CD4-positive, alpha-beta T cell treated with Interleukin-17A for 4 hours (primary cell): ENCODE measurements at regions not wholly inside any gene's neighbourhood (a gene's known extent, or its start where the extent isn't known, plus 50 kb on each side); places are given as distances from the start of the nearest gene placed in this dataset.
"Not testable (repeated sequence)": the region's sequence is repeated elsewhere in the genome, so short reads cannot be mapped to it uniquely, and the experiment has no call there.

Source experiments
- DNase-seq: peaks from one replicate; pipeline ENCODE4 v3.0.0-alpha.2; 2020; ENCODE audit warnings: mixed read lengths

DNA sequence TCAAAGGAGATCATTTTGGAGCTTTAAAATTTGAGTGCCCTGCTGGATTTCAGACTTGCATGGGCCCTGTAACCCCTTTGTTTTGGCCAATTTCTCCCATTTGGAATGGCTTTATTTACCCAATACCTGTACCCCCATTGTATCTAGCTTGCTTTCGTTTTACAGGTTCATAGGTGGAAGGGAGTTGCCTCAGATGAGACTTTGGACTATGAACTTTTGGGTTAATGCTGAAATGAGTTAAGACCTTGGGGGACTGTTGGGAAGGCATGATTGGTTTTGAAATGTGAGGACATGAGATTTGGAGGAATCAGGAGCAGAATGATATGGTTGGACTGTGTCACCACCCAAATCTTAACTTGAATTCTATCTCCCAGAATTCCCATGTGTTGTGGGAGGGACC is 250.6 kb downstream of the MFSD1 start:
- DNase-seq = not testable (repeated sequence)

DNA sequence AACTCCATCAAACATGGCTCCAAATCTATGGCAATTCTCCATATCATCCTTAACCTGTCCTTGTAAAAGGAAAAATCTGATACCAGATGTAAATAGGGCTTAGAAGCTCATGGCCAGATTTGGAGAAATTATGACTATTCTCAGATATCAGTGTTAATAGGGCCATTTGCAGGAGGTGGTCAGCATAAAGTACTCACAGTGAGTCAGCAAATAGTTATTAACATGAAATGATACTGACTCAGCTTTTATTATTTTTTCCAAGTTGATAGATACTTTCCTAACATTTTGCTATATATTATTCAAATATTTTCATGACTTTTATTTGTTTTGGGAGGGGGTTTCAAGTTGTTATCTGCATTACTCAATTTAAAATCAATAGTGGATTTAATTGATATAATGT is 255.8 kb downstream of the MFSD1 start:
- DNase-seq = no peak

DNA sequence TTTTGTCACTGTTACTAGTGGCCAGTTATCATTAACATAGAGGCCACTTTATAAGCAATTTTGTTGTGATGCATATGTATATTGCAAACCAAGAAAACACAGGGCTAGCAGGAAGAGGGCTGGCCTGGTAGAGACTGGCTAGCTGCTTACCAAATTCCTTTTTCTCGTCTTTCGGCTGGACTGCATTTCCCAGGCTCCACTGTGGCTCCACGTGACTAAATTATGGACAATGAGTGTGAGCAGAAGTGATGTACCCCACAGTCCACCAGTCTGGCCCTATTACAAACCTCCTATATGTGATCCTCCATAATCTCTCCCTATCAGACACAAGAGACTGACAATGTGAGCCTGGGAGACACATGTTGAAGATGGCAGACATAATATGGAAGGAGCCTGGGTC is 257.0 kb downstream of the MFSD1 start:
- no peak for DNase-seq

DNA sequence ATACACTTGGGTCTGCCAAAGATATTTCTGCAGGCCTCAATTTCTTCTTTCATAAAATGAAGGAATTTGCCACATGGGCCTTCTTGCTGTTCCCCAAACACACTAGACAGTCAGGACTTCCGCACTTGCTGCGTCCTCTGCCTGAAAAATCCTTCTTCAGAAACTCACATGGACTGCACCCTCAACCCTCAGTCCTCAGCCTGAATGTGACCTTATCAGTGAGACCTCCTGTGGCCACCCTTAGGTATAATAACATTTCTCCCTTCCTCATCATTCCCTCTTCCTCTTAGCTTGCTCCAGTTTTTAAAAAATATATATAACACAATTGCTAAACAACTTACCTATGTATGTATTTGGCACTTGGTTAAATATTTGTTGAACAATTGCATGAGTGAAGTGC is 257.5 kb downstream of the MFSD1 start:
- DNase-seq = no peak

DNA sequence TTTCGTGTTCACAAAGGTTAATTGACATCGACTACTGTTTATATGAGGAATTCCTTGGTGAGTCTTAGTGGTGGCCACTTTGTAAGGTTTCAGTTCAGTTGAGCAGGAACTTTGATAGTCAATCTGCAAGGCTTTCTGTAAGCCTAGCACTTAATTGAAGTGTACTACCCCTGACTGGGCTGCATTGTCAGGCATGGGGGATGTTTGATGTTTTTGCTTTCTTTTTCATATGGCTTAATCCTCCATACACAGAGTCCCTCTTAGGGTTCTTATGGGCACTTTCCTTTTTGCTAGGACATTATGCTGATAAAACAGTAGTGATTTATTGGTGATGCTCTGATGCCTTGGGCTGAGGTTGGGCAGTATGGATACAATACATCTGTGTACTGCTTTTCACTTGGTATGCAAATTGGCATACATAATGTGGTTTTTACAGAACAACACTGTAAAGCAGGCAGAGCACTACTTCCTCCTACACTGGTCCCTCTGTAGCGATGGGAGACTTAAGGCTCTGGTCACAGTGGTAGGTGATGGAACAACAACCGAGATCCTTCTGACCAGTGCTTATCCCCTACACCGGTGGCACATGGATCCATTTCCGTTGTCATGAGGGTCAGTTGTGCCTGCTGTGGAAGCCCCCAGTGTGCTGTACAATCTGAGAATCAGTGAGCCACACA is 261.0 kb downstream of the MFSD1 start:
- no peak for DNase-seq

DNA sequence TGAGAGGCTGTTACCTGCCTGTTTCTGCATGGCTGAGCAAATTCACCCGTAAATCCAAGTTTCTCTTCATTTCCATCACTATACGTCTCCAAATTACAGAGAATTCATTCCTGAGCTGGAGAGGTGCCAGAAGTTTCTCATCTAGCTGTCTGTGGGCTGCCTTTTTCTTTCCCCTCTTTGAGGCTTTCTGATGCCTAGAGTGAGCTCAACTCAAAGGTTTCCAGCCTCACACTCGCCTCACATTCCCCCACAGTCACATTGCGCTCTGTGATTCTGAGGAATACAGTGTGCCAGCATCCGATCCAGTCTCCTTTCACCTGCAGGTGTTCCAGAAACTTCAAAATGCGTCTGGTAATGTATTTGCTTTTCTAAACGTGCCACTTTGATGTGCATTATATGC is 267.2 kb downstream of the MFSD1 start, which contains the start of gene IQCJ:
Gene IQCJ (plus strand): TSS at position 229 of the 400 bp plus-strand sequence.
- DNase-seq = no peak

DNA sequence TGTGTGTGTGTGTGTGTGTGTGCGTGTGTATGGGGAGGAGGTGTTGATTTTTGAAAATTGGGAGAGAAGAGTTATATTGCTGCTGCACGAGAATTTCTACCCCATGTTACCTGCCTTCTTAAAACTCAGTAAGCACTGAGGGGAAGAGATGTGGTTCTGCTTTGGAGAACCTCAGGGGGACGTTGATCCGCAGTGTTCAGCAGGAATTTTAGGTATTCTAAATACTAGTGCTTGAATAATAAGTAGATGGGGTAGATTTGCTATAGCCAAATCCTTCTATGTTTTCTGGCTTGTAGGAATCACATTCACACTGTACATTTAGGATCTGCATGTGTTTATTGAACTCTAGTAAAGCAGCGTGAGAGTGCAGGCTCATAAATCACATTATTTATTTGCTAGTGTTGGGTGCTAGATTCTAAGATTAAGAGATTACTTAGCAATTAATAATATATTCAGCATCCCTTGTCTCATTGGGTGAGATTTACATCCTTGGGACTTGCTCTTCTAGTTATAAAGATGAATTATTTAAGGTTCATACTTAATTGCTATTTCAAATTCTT is 268.1 kb downstream of the MFSD1 start:
- DNase-seq = no peak

DNA sequence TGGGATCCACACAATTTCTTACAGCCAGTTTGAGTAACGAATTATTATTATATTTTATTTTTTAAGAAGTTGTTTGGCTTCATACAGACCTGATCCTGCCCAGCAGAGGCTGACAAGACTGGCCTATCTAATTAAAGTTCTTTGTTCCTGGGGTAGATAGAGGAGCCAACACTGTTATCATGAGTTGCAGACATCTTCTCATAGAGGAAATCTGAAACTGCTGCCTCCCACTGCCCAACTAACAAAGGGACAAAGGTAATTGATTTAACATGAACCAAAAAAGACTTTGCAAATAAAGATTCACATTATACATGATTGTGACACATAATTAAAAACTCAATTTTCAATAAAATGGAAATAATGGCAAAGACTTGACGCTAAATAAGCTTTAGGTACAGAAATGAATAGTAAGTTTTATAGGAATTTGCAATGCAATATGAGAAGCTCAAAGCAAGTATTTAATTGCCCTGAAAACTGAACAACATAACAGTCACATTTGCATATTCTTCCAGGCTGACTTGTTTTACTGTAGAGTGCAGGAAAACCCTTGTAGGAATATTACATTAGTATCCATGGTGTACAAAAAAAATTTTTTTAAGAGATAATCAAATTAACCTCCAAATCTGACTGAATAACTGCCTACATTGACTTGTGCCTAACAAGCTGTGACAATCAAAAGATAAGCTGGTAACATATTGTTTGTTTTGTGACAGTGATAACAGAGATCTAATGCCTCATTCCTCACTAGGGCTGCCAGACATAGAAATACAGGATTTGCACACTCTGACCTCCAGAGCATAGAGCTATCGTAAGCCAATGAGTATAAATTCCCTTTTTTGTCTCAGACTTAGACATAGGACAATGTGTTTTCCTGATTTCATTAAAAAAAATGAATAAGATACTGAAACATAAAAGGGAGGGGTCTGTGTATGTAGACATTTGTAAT is 273.2 kb downstream of the MFSD1 start:
- DNase-seq = no peak

DNA sequence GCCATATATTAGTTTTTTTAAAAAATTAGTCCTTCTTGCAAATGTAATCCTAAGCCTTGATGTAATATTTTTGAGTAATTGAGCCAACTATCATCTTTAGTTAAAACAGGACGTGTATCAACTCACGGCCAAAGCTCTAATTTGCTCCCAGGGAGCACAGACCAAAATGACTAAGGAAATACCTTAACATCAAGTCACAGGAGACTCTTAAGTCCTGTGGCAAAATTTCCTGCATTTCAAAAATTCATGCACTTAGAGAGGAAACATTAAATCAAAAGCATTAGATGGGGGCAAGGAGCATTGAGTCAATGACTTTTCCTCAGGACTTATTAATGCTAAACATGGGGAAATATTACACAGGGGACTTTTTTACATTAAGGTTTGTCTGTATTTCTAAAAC is 276.0 kb downstream of the MFSD1 start:
- DNase-seq = no peak

DNA sequence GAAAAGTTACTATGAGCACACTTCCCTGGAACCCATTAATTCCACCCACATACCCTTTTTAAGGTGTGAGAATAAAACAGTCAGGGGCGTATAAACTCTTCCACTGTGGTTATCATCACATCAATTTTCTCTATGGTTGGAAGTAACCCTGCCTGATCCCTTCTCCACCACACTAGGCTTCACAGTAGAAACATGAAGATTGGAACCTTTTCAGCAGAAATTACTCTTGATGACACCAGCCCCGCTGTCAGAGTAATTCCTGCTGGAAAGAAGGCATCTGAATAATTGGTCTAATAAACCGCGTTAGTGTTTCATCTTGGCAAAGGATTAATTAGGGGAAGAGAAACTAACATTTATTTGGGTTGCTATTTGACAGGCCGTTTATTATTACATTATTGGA is 278.4 kb downstream of the MFSD1 start:
- DNase-seq = no peak

DNA sequence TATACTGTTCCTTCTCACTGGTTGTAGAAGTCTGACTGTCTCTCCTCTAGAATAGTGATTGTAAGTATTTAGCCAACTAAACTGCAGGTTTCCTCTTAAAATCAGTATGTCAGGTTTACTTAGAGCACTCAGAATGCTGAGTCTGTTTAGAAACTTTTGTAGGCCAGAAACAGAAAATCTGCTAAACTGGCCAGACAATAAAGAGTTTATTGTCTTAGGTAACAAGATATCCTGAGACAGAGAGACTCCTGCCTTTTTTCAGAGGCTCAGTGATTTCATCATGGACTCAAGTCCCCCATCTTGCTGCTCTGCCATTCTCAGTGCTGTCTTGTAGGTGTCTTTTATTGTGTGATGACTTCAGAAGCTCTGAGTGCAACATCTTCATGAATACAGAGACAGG is 279.0 kb downstream of the MFSD1 start:
- no peak for DNase-seq

DNA sequence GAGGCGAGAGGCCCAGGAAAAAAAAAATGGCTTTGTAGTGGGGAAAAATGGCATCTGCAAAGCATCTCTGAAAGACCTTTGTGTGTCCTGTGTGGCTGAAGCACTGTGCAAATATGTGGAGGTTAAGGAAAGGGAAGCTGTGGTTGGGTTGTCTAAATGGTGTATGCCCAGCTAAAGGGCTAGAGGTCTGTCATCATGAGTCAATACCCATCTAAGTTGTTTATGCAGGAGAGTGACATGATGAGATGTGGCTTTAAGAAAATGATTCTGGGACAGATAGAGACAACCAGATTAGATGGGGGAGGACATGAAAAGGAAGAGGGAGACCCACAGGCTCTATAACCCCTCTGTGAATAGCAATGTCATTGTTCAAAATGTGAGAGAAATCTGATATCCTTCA is 280.7 kb downstream of the MFSD1 start:
- DNase-seq = no peak

DNA sequence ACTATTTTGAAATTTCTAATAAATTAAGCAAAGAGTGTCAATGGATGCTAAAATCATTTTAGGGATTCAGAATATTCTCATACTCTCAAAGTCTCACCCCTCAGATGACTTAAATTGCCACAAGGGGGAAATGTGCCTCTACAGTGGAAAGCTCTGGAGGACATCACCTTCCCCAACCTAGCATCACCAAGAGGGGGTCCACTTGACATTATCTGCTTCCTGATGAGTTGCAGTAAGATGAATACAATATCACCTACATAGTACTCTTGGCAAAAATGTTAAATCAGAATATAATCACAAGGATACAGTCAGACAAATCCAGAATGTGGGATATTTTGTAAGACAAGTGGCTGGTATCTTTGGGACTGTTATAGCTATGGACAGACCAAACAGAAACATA is 290.1 kb downstream of the MFSD1 start:
- no peak for DNase-seq

DNA sequence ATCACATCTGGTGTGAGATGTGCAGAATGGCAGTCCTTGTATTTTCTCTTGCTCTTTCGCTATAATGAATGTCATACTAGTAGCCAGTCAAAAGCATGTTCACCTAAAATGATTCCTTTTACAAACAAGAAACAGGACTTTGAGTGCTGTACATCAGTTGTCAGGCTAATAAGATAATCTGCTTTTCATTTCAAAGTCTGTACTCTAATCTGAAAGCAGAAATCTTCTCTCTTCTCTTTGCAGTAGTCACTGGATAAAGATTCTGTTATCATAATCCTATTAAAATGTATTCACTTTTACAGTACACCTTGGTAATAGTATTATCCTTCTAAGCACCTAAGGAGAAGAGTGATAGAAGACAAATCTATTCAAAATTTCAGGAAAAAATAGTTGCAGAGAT is 300.1 kb downstream of the MFSD1 start:
- DNase-seq = no peak

DNA sequence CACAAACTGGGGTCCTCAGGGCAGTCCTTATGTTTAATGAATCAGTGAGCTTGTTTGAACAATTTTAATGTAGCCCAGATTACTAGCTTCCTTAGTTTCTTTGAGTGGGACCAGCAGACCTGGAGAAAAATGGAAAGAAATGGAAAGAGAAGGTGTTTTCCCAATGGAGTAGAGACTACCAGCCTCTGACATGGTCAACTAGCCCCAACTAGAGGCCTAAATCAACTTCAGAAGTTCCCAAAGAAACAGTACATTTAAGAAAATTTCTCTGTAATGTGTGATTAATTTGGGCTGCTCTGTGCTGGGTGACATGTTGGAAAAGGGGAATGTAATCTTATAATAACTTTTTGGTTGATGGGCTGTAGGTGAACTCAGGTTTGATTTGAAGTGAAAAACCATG is 310.9 kb downstream of the MFSD1 start:
- no peak for DNase-seq

DNA sequence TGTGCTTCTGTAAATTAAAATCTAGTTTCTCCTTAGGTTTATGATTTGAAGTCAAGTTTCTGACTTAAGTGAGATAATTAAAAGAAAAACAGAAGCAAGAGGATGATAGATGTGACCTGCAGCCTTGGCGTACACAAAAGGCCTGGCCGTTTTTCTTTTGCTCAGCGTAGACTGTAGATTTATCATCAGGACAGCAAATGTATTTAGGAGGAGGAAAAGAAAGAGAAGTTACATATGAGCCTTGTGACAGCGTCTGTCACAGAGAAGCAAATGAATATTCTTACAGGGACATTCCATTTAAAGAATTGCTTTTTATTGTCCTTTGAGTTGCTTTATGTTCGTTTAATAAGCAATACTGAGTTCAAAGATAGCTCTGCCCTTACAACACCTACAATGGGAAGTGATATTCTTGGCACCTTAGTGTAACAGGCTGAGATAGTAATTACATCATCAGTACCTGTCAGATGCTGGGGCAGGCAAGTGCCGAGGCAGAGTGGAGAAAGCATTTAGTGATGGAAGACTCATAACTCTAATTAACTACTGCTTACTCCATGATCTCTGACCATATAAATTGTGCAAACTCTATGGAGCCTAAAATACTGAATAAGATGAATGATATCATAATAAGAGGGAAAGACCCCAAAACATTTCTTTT is 311.5 kb downstream of the MFSD1 start:
- DNase-seq = no peak

DNA sequence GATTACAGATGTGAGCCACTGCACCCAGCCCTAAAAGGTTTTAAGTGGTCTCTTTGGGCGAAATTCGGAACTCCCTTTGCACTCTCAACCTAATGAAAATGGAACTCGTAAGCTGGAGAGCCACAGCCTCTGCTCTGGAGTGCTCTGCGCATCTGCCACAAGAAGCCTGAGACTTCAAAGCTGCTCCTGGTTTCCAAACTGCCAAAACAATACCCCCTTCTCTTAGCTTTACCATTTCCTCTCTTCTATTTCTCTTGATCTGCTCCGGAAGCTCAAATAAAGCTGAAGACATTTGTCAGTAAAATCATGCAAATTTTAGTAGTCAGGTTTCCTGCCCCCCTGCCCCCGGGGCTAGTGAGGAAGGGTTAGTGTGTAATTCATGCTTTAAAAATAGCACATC is 312.7 kb downstream of the MFSD1 start:
- DNase-seq = no peak

DNA sequence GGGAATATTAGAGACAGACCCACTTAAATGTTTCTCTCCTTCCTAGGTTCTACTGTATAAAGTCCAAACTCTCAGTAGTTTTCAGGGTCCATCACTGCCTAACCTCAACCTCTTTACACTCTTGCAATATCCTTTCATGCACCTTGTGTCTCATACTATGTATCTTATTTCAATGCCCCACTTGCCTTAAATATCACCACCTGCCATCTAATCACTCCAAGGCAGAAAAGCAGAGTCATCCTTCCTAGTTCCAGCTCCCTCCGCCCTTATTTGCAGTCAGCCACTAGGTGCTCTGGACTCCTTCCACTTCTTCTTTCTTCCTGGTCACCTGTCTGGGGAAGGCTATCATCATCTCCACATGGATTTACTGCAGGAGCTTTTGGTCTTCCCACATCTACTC is 322.0 kb downstream of the MFSD1 start:
- no peak for DNase-seq

DNA sequence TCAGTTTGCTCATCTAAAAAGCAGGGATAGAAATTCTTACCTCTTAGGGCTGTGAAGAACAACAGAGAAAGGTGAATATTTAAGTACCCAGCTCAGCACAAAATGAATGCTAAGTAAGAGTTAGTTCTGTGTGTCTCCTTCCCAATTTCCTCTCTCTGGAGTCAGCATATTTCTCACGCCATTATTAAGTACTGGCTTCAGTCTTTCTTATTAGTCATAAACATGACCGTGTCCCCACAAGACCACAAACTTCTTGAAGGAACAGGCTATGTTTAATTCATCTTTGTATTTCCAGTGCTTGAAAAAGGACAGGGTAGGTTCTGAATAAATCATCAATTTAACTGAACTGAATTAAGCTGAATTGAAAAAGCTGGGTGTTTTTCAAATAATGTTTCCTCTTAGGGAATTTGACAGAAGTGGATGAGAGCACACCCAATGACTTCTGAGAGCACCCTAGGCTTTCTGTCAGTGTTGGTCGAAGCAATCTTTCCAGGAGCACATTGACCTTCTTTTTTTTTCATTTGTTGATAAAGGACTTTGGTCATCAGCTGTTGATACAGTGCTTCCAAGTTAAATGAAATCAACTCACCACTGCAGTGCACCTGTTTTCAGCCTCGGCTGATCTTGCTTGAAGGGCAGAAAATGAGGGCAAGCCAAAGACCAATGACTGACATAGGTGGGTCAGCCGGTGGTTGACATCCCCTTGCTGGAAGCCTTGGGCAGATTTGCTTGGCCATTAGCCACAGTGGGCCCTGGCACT is 324.6 kb downstream of the MFSD1 start:
- DNase-seq = no peak

DNA sequence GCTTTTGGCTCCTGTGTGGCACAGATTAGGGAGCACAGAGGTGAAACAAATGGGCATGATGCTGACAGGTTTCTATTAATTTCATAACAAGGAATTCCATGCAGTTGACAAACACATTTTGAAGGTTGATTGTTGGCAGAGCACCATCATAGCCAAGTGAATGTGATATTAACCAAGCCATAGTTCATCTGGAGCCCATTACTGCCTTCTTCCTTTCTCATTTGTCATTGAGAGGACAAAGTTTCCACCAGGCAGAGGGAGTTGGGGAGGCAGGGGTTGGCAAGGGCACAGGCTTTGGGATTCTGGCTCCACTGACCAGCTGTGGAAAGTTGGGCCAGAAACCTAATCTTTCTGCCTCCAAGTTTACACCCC is 325.2 kb downstream of the MFSD1 start:
- DNase-seq = no peak

DNA sequence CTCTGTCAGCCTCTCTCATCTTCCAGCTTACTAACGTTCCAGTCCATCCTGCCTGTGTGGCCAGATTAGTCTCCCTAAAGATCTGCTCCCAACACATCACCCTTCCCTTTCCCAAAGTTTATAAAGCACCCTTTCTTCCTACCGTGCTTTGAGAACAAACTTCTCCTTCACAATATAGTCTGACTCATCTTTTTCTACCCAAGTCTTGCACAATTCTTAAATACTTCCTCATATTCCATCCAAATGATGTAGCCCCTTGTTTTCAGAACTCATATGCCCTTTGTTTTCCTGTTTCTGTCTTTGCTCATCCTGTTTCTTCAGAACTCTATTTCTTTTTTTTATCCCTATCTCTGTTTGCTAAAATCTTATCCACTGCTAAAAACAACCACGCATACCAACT is 326.8 kb downstream of the MFSD1 start:
- no peak for DNase-seq

DNA sequence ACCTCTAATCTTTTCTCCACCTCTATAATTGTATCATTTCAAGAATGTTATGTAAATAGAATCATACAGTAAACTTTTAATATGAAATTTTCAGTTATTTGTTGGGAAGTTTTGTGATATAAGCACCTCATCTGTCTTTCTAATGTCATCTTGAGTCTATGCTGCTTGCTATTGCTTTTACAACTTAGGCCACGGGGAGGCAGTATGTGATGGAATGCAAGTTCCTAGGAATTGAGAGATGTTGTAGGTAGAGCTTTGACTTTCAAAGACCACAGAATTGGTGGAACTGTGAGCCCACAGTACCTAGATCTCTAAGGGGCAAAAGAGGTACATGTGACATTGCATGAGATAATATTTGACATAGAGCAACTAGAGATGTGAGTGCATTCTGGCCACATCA is 328.3 kb downstream of the MFSD1 start:
- DNase-seq = no peak

DNA sequence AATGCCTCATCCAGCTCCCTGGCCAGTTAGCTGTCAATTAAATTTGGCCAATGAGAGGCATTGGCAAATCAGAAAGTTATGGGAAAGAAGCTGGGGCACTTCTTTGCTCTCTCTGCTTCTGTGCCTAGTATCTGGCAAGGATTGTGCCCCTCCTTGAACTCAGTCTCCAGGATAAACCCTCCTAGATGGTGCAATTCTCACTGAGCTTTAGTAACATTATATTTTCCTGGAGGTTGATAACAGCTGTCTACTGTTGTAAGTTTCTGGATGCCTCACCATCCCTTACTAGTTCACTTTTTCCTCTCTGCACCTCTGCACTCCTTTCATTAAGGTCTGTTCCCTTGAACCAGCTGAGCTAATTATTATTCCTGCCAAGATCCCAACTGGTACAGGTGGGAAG is 329.5 kb downstream of the MFSD1 start:
- no peak for DNase-seq
